ENCODE measurements at regions not wholly inside any gene's neighbourhood (a gene's known extent, or its start where the extent isn't known, plus 50 kb on each side); places are given as distances from the start of the nearest gene placed in this dataset.

DNA sequence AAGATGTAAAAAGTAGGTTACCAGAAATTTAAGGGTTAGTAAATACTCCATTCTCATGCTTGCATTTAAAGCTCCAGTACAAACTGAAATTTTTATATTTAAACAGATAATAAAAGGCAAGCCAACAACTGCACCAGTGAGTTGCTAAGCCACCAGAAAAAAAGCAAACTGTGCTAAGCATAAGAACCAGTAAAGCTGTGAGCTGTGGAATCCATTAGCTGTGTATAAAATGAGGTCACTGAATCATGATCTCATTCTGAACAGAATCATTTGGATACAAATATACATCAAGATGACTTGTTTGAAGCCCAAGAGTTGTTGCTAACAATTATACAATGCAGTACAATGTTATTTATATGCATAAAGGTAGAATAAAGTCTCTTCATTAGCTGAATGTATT is 1312.2 kb downstream of the SI start:
- no peaks in the 10 kb centered on the region for H3K36me3 Mint-ChIP-seq
- H3K9me3 ChIP-seq (ENCODE audit: control insufficient read depth in 2 of 2, low read length in 2 of 2) = peaks cover 0 to 2% of the 10 kb centered on the region in 2 experiments
- H3K36me3 ChIP-seq (ENCODE audit: control insufficient read depth, insufficient read depth, low read length) = no peaks in the 10 kb centered on the region
- no peak overlapping the region for H3K27ac ChIP-seq (ENCODE audit: insufficient read depth, low read length, poor library complexity, severe bottlenecking)
- H3K9me3 Mint-ChIP-seq = peaks cover 0 to 14% (median 4%) of the 10 kb centered on the region in 7 donors
- no peaks in the 10 kb centered on the region for H3K4me1 Mint-ChIP-seq
- DNase-seq = no peak
- H3K27me3 Mint-ChIP-seq = no peaks in the 10 kb centered on the region
- no peak for ATAC-seq (ENCODE audit: low read depth in 2 of 2)
- no peaks in the 10 kb centered on the region for H3K4me1 ChIP-seq (ENCODE audit: control insufficient read depth, insufficient read depth, low read length, poor library complexity, severe bottlenecking)
- H3K4me3 ChIP-seq (ENCODE audit: low read depth, low read length) = no peak overlapping the region
- H3K27ac Mint-ChIP-seq = no peak overlapping the region
- no peak overlapping the region for H3K4me3 Mint-ChIP-seq
- no peaks in the 10 kb centered on the region for H3K27me3 ChIP-seq (ENCODE audit: control insufficient read depth, insufficient read depth, low read length)

DNA sequence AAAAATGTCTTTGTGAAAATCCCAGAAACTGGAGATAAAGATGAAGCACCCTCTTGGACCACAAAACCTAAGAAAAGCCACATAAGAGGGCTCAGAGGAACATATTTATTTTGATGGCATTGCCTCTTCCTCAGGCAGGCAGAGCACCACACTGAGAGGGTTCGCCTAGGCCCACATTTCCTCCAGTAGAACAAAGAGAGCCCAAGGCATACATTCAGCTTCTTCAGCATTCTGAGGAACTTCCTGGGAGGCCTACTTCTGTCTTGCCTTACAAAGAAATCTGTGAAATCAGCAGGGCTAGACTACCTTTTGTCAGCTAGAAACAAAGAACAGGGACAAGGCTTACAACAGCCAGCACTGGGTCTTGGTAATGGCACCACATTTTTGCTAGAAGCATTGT is 1325.3 kb downstream of the SI start:
- H3K9me3 ChIP-seq (ENCODE audit: control insufficient read depth in 2 of 2, low read length in 2 of 2) = peaks cover 3 to 6% of the 10 kb centered on the region in 2 experiments
- Mint-ChIP-seq H3K9me3 (peaks cover 0 to 35% (median 10%) of the 10 kb centered on the region in 7 donors), H3K27me3 (no peaks in the 10 kb centered on the region), H3K4me3 (no peak overlapping the region), H3K27ac (no peak overlapping the region), H3K4me1 (no peaks in the 10 kb centered on the region), H3K36me3 (no peaks in the 10 kb centered on the region)
- no peak overlapping the region for H3K4me3 ChIP-seq (ENCODE audit: low read depth, low read length)
- no peak for DNase-seq
- H3K27me3 ChIP-seq (ENCODE audit: control insufficient read depth, insufficient read depth, low read length) = no peaks in the 10 kb centered on the region
- ATAC-seq (ENCODE audit: low read depth in 2 of 2) = no peak
- H3K27ac ChIP-seq (ENCODE audit: insufficient read depth, low read length, poor library complexity, severe bottlenecking) = no peak overlapping the region
- no peaks in the 10 kb centered on the region for H3K4me1 ChIP-seq (ENCODE audit: control insufficient read depth, insufficient read depth, low read length, poor library complexity, severe bottlenecking)
- no peaks in the 10 kb centered on the region for H3K36me3 ChIP-seq (ENCODE audit: control insufficient read depth, insufficient read depth, low read length)

DNA sequence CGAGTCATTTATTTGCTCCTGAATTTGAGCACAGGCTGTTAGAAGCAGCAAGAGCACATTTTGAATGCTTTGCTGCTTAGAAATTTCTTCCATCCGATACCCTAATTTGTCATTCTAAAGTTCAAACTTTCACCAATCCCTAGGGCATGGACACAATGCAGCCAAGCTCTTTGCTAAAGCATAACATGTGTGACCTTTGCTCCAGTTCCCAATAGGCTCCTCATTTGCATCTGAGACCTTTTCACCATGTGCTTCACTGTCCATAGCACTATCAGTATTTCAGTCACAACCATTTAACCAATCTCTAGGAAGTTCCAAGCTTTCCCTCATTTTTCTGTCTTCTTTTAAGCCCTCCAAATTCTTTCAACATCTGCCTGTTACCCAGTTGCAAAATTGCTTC is 1333.1 kb downstream of the SI start:
- Mint-ChIP-seq H3K36me3 (no peaks in the 10 kb centered on the region), H3K4me1 (no peaks in the 10 kb centered on the region), H3K4me3 (no peak overlapping the region), H3K27me3 (no peaks in the 10 kb centered on the region), H3K27ac (no peak overlapping the region), H3K9me3 (peaks cover 3 to 23% (median 14%) of the 10 kb centered on the region in 7 donors)
- peaks cover 0 to 3% of the 10 kb centered on the region in 2 experiments for H3K9me3 ChIP-seq (ENCODE audit: control insufficient read depth in 2 of 2, low read length in 2 of 2)
- no peak overlapping the region for H3K27ac ChIP-seq (ENCODE audit: insufficient read depth, low read length, poor library complexity, severe bottlenecking)
- DNase-seq (no peak), ATAC-seq (ENCODE audit: low read depth in 2 of 2) (no peak)
- no peaks in the 10 kb centered on the region for H3K27me3 ChIP-seq (ENCODE audit: control insufficient read depth, insufficient read depth, low read length)
- H3K4me1 ChIP-seq (ENCODE audit: control insufficient read depth, insufficient read depth, low read length, poor library complexity, severe bottlenecking) = no peaks in the 10 kb centered on the region
- H3K4me3 ChIP-seq (ENCODE audit: low read depth, low read length) = no peak overlapping the region
- H3K36me3 ChIP-seq (ENCODE audit: control insufficient read depth, insufficient read depth, low read length) = no peaks in the 10 kb centered on the region

DNA sequence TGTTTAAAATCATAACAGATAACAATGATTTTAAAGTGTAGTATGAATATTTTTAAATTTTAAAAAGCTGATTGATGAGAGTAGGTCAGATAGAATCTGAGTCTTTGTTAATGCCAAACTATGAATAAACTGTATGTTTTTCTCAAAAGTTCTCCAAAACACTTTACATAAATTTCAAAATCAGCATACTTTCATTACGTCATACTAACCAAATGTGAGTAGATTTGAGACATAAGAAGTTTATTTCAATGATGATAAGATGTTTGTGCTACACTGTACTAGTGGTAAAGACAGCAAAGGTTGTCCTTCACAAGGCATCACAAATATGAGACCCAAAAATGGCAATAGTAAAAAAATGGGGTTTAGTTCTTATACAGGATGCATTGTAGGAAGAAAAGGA is 1342.9 kb downstream of the SI start:
- Mint-ChIP-seq H3K27me3 (no peaks in the 10 kb centered on the region), H3K4me1 (no peaks in the 10 kb centered on the region), H3K36me3 (no peaks in the 10 kb centered on the region), H3K27ac (no peak overlapping the region), H3K4me3 (no peak overlapping the region), H3K9me3 (peaks cover 0 to 10% (median 0%) of the 10 kb centered on the region in 7 donors)
- no peak for ATAC-seq (ENCODE audit: low read depth in 2 of 2)
- no peaks in the 10 kb centered on the region for H3K36me3 ChIP-seq (ENCODE audit: control insufficient read depth, insufficient read depth, low read length)
- H3K9me3 ChIP-seq (ENCODE audit: control insufficient read depth in 2 of 2, low read length in 2 of 2) = peaks cover 0 to 6% of the 10 kb centered on the region in 2 experiments
- H3K4me1 ChIP-seq (ENCODE audit: control insufficient read depth, insufficient read depth, low read length, poor library complexity, severe bottlenecking) = no peaks in the 10 kb centered on the region
- no peaks in the 10 kb centered on the region for H3K27me3 ChIP-seq (ENCODE audit: control insufficient read depth, insufficient read depth, low read length)
- DNase-seq = no peak
- no peak overlapping the region for H3K4me3 ChIP-seq (ENCODE audit: low read depth, low read length)
- H3K27ac ChIP-seq (ENCODE audit: insufficient read depth, low read length, poor library complexity, severe bottlenecking) = no peak overlapping the region

DNA sequence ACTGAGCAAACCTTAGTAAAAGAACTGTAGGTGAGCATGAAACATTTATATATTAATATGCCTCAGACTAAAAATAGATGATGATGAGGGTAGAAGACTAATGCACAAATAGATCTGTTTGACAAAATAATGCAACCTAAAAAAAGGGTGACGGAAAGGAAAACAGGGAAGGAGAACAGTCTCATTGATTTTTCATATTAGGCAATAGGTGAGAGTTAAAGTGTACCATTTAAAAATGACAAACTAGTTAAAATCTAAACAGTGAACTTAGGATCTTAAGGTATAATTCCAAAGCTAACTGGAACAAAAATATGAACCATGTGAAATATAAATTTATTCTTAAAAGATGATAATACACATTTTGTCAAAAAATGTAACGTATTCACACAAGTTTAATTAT is 1347.6 kb downstream of the SI start:
- DNase-seq (no peak), ATAC-seq (ENCODE audit: low read depth in 2 of 2) (no peak)
- no peaks in the 10 kb centered on the region for H3K27me3 Mint-ChIP-seq

GRCh38 chr3:163726125-163726524 is 1352.2 kb downstream of the SI start:
- peaks cover 0 to 2% of the 10 kb centered on the region in 2 experiments for H3K9me3 ChIP-seq (ENCODE audit: control insufficient read depth in 2 of 2, low read length in 2 of 2)
- no peak for DNase-seq
- Mint-ChIP-seq H3K4me3 (no peak overlapping the region), H3K36me3 (no peaks in the 10 kb centered on the region), H3K4me1 (no peaks in the 10 kb centered on the region), H3K27me3 (no peaks in the 10 kb centered on the region), H3K9me3 (peaks cover 0 to 15% (median 3%) of the 10 kb centered on the region in 7 donors), H3K27ac (no peak overlapping the region)
- no peaks in the 10 kb centered on the region for H3K4me1 ChIP-seq (ENCODE audit: control insufficient read depth, insufficient read depth, low read length, poor library complexity, severe bottlenecking)
- H3K36me3 ChIP-seq (ENCODE audit: control insufficient read depth, insufficient read depth, low read length) = no peaks in the 10 kb centered on the region
- no peaks in the 10 kb centered on the region for H3K27me3 ChIP-seq (ENCODE audit: control insufficient read depth, insufficient read depth, low read length)
- H3K27ac ChIP-seq (ENCODE audit: insufficient read depth, low read length, poor library complexity, severe bottlenecking) = no peak overlapping the region
- no peak overlapping the region for H3K4me3 ChIP-seq (ENCODE audit: low read depth, low read length)
- ATAC-seq (ENCODE audit: low read depth in 2 of 2) = no peak

More for the DNA sequence above, 1347.6 kb downstream of the SI start:
- H3K27me3 ChIP-seq (ENCODE audit: control insufficient read depth, insufficient read depth, low read length) = no peaks in the 10 kb centered on the region
- Mint-ChIP-seq H3K4me1 (no peaks in the 10 kb centered on the region), H3K36me3 (no peaks in the 10 kb centered on the region), H3K9me3 (peaks cover 0 to 9% (median 0%) of the 10 kb centered on the region in 7 donors), H3K4me3 (no peak overlapping the region), H3K27ac (no peak overlapping the region)
- H3K9me3 ChIP-seq (ENCODE audit: control insufficient read depth in 2 of 2, low read length in 2 of 2) = peaks cover 0 to 2% of the 10 kb centered on the region in 2 experiments
- no peaks in the 10 kb centered on the region for H3K36me3 ChIP-seq (ENCODE audit: control insufficient read depth, insufficient read depth, low read length)
- no peak overlapping the region for H3K27ac ChIP-seq (ENCODE audit: insufficient read depth, low read length, poor library complexity, severe bottlenecking)
- H3K4me1 ChIP-seq (ENCODE audit: control insufficient read depth, insufficient read depth, low read length, poor library complexity, severe bottlenecking) = no peaks in the 10 kb centered on the region
- no peak overlapping the region for H3K4me3 ChIP-seq (ENCODE audit: low read depth, low read length)

DNA sequence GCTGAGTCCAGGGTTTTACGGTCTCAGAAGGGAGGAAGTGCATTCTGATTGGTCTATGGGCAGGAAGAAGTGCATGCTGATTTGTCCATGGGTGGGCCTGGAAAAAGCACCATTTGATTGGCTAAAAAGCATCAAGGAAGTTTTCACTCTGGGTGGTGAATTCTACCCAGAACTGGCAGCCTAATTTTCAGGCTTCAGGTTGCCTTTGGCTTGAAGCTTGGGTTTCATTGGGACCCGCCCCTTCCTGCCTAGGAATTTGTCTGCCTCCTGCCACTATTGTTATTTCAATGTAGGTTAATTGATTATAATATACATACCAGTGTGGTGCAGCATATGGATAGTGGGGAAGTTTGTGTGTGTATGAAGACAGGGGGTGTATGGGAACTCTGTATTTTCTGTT is 1355.9 kb downstream of the SI start:
- no peak overlapping the region for H3K27ac ChIP-seq (ENCODE audit: insufficient read depth, low read length, poor library complexity, severe bottlenecking)
- no peaks in the 10 kb centered on the region for H3K9me3 ChIP-seq (ENCODE audit: control insufficient read depth in 2 of 2, low read length in 2 of 2)
- no peaks in the 10 kb centered on the region for H3K27me3 ChIP-seq (ENCODE audit: control insufficient read depth, insufficient read depth, low read length)
- Mint-ChIP-seq H3K4me1 (no peaks in the 10 kb centered on the region), H3K36me3 (no peaks in the 10 kb centered on the region), H3K4me3 (no peak overlapping the region), H3K9me3 (peaks cover 0 to 19% (median 2%) of the 10 kb centered on the region in 7 donors), H3K27ac (no peak overlapping the region), H3K27me3 (no peaks in the 10 kb centered on the region)
- H3K36me3 ChIP-seq (ENCODE audit: control insufficient read depth, insufficient read depth, low read length) = no peaks in the 10 kb centered on the region
- DNase-seq (no peak), ATAC-seq (ENCODE audit: low read depth in 2 of 2) (no peak)
- no peak overlapping the region for H3K4me3 ChIP-seq (ENCODE audit: low read depth, low read length)
- H3K4me1 ChIP-seq (ENCODE audit: control insufficient read depth, insufficient read depth, low read length, poor library complexity, severe bottlenecking) = no peaks in the 10 kb centered on the region

DNA sequence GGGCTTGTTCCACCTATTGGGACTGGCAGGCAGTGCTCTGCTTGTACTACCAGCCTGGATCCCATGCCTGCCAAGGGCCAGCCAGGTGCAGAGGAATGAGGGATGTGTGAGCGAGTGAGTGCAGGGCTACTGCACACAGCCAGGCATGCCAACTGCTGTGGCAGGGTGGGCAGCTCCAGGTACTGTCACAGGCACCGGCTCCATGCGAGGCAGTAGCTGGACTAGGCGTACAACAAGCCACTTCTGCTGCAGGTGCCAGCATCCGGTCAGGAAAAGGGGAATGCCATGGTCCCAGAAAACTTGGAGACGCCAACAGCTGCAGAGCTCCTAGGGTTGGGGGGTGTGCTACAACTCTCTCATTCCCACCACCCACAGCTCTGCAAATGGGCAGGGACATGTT is 1356.7 kb downstream of the SI start:
- Mint-ChIP-seq H3K4me3 (no peak overlapping the region), H3K27me3 (no peaks in the 10 kb centered on the region), H3K36me3 (no peaks in the 10 kb centered on the region), H3K9me3 (peaks cover 0 to 23% (median 5%) of the 10 kb centered on the region in 7 donors), H3K4me1 (no peaks in the 10 kb centered on the region), H3K27ac (no peak overlapping the region)
- DNase-seq = no peak
- Histone ChIP-seq H3K4me3 (ENCODE audit: low read depth, low read length) (no peak overlapping the region), H3K27ac (ENCODE audit: insufficient read depth, low read length, poor library complexity, severe bottlenecking) (no peak overlapping the region), H3K27me3 (ENCODE audit: control insufficient read depth, insufficient read depth, low read length) (no peaks in the 10 kb centered on the region), H3K4me1 (ENCODE audit: control insufficient read depth, insufficient read depth, low read length, poor library complexity, severe bottlenecking) (no peaks in the 10 kb centered on the region), H3K9me3 (ENCODE audit: control insufficient read depth in 2 of 2, low read length in 2 of 2) (peaks cover 2 to 5% of the 10 kb centered on the region in 2 experiments), H3K36me3 (ENCODE audit: control insufficient read depth, insufficient read depth, low read length) (no peaks in the 10 kb centered on the region)
- no peak for ATAC-seq (ENCODE audit: low read depth in 2 of 2)

Data from CD4-positive, CD25-positive, alpha-beta regulatory T cell (primary cell).